H4 (cell line): ENCODE measurements at regions not wholly inside any gene's neighbourhood (a gene's known extent, or its start where the extent isn't known, plus 50 kb on each side); places are given as distances from the start of the nearest gene placed in this dataset.
"Not testable (repeated sequence)": the region's sequence is repeated elsewhere in the genome, so short reads cannot be mapped to it uniquely, and the experiment has no call there.

Source experiments
- DNase-seq: peaks from one replicate; pipeline ENCODE4 v3.0.0-alpha.2; 2015; ENCODE audit warnings: low spot score

- DNase-seq: no peak
Measured at GRCh38 chr16:11414815-11415775, 69.8 kb downstream of the RMI2 start.

- no peak for DNase-seq
Measured at GRCh38 chr16:11416228-11417001, 71.2 kb downstream of the RMI2 start.

GRCh38 chr16:11417487-11417886, 72.2 kb downstream of the RMI2 start:
- no peak for DNase-seq

GRCh38 chr16:11418506-11418905, 73.2 kb downstream of the RMI2 start:
- DNase-seq: no peak

GRCh38 chr16:11420067-11420466, 74.8 kb downstream of the RMI2 start:
- DNase-seq: not testable (repeated sequence)

GRCh38 chr16:11420895-11421294, 75.6 kb downstream of the RMI2 start:
- DNase-seq: no peak

GRCh38 chr16:11422381-11423314, 77.4 kb downstream of the RMI2 start:
- DNase-seq: no peak

- DNase-seq: no peak
Measured at GRCh38 chr16:11423315-11424117, 78.3 kb downstream of the RMI2 start.

GRCh38 chr16:11424118-11424460, 78.8 kb downstream of the RMI2 start:
- no peak for DNase-seq

GRCh38 chr16:11425140-11425539, 79.9 kb downstream of the RMI2 start:
- DNase-seq: no peak

- no peak for DNase-seq
Measured at GRCh38 chr16:11428623-11428953, 83.3 kb downstream of the RMI2 start.

- DNase-seq: no peak
Measured at GRCh38 chr16:11429123-11429522, 83.9 kb downstream of the RMI2 start.

- DNase-seq: no peak
Measured at GRCh38 chr16:11429823-11430222, 84.6 kb downstream of the RMI2 start.

GRCh38 chr16:11430601-11431317, 85.5 kb downstream of the RMI2 start:
- DNase-seq: no peak

GRCh38 chr16:11431915-11432465, 86.7 kb downstream of the RMI2 start:
- no peak for DNase-seq

- DNase-seq: no peak
Measured at GRCh38 chr16:11432856-11433395, 87.7 kb downstream of the RMI2 start.

GRCh38 chr16:11435576-11435975, 90.3 kb downstream of the RMI2 start:
- DNase-seq: no peak

GRCh38 chr16:11437069-11437468, 91.8 kb downstream of the RMI2 start:
- no peak for DNase-seq

GRCh38 chr16:11439790-11440656, 94.8 kb downstream of the RMI2 start:
- DNase-seq: no peak
